Panc1 (cell line): ENCODE measurements at regions not wholly inside any gene's neighbourhood (a gene's known extent, or its start where the extent isn't known, plus 50 kb on each side); places are given as distances from the start of the nearest gene placed in this dataset.

Source experiments
- ATAC-seq: fragments of 200-7000 bp; cut with Tn5 transposase; 2 replicates; pipeline ENCODE4 v1.9.1; 2020; ENCODE audit warnings: mild to moderate bottlenecking, moderate library complexity
- BruUV-seq: library from RNA; stranded (reverse); fragments of 400-500 nt; replicated peaks from 2 replicates; lab custom pipeline; 2021; lab: Mats Ljungman, UMichigan
- CTCF ChIA-PET: fragments of 300-600 bp; sonication (Branson Sonifier 250); formaldehyde crosslinking; loops from one replicate; lab custom pipeline; 2022; ENCODE audit warnings: antibody characterized with exemption; lab: Charles Lee
- POLR2A ChIA-PET: fragments of 300-600 bp; sonication (Branson Sonifier 250); formaldehyde crosslinking; loops from one replicate; lab custom pipeline; 2022; ENCODE audit warnings: antibody characterized with exemption; lab: Charles Lee
- DNase-seq: peaks from one replicate; pipeline ENCODE4 v3.0.0-alpha.2; 2010; ENCODE audit warnings: low read depth, low spot score
- H3K27ac ChIP-seq: 2 replicates; pipeline ENCODE4 v1.5.1; 2011; ENCODE audit warnings: mild to moderate bottlenecking, low read length, inconsistent platforms
- H3K27me3 ChIP-seq: fragments of 200-500 bp; sonication (Bioruptor generic); 2 replicates; pipeline ENCODE4 v1.6.0; 2014; ENCODE audit warnings: low read length, inconsistent platforms; ENCODE audit not compliant: control insufficient read depth, insufficient read depth
- H3K36me3 ChIP-seq: fragments of 200-500 bp; sonication (Bioruptor generic); 2 replicates; pipeline ENCODE4 v1.5.1; 2014; ENCODE audit warnings: inconsistent platforms, mild to moderate bottlenecking, low read length, moderate library complexity; ENCODE audit not compliant: control insufficient read depth, insufficient read depth
- H3K4me1 ChIP-seq: 2 replicates; pipeline ENCODE4 v1.5.1; 2011; ENCODE audit warnings: inconsistent platforms, mild to moderate bottlenecking, low read length, moderate library complexity; ENCODE audit not compliant: control insufficient read depth, insufficient read depth
- H3K4me3 ChIP-seq, 2 experiments: 2 replicates each; pipeline ENCODE4 v1.5.1; 2011 to 2012; ENCODE audit warnings: low read depth in 2 of 2, low read length in 2 of 2, mild to moderate bottlenecking in 2 of 2, inconsistent platforms in 1 of 2, moderate library complexity in 1 of 2
- H3K9me3 ChIP-seq: fragments of 200-500 bp; sonication (Bioruptor generic); 2 replicates; pipeline ENCODE4 v1.5.1; 2014; ENCODE audit warnings: low read depth, mild to moderate bottlenecking, inconsistent platforms, low read length, moderate library complexity; ENCODE audit not compliant: control insufficient read depth, insufficient read depth
- POLR2AphosphoS5 ChIP-seq: IDR thresholded peaks from 2 replicates; pipeline ENCODE4 v1.6.1; 2012; ENCODE audit warnings: mild to moderate bottlenecking, low read depth, low read length, moderate library complexity
- REST ChIP-seq, 2 experiments: IDR thresholded peaks; 2 replicates each; pipeline ENCODE4 v1.6.1; 2011 to 2012; ENCODE audit warnings: low read depth in 2 of 2, control low read depth in 1 of 2, low read length in 1 of 2, mild to moderate bottlenecking in 1 of 2, moderate library complexity in 1 of 2; ENCODE audit not compliant: insufficient read depth in 1 of 2
- SIN3A ChIP-seq: IDR thresholded peaks from 2 replicates; pipeline ENCODE4 v1.6.1; 2012; ENCODE audit warnings: low read depth, mild to moderate bottlenecking, low read length, moderate library complexity, borderline replicate concordance; ENCODE audit not compliant: insufficient read depth
- TCF7L2 ChIP-seq: IDR thresholded peaks from 2 replicates; pipeline ENCODE4 v1.6.1; 2011; ENCODE audit warnings: mild to moderate bottlenecking, low read depth, low read length, inconsistent platforms
- in situ Hi-C: cut with HindIII; loops from 2 replicates; pipeline ENCODE4 v1.10.0; 2016; ENCODE audit warnings: low sequenced_read_pairs, low pct_unique_long_range_greater_than_20kb
- intact Hi-C: fragments of 100-400 bp; cut with micrococcal nuclease; formaldehyde crosslinking; loops from one replicate; pipeline ENCODE4 v1.10.0; 2022; ENCODE audit not compliant: unreplicated experiment
- TF ChIP-seq, protein P1 (sequence below): fragments of 450-650 bp; IDR thresholded peaks from 2 replicates; pipeline ENCODE4 v1.5.1; 2017; ENCODE audit warnings: mild to moderate bottlenecking

DNA sequence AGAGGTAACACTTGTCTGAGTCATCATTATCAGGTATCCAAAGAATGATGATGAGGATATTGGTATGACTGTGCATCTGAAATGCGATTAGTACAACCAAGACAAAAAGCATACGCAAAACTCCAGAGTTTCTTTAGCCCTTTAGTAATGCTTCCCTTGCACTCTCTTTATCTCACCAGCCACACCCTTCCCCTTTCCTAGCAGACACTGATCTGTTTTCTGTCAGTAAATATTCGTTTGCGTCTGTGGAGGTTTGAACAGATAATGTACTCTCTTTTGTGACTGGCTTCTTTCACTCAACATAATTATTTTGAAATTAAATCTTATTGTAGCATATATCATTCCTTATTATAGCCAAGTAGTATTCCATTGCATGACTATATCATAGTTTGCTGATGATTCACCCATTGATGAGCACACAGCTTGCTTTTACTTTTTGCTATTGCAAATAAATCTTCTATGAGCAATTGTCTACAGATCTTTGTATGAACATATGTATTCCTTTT is 775.7 kb downstream of the SLC6A15 start:
- ATAC-seq (no peak), DNase-seq (no peak)
- CTCF ChIA-PET, result no interaction called here
- TF ChIP-seq, protein P1, sequence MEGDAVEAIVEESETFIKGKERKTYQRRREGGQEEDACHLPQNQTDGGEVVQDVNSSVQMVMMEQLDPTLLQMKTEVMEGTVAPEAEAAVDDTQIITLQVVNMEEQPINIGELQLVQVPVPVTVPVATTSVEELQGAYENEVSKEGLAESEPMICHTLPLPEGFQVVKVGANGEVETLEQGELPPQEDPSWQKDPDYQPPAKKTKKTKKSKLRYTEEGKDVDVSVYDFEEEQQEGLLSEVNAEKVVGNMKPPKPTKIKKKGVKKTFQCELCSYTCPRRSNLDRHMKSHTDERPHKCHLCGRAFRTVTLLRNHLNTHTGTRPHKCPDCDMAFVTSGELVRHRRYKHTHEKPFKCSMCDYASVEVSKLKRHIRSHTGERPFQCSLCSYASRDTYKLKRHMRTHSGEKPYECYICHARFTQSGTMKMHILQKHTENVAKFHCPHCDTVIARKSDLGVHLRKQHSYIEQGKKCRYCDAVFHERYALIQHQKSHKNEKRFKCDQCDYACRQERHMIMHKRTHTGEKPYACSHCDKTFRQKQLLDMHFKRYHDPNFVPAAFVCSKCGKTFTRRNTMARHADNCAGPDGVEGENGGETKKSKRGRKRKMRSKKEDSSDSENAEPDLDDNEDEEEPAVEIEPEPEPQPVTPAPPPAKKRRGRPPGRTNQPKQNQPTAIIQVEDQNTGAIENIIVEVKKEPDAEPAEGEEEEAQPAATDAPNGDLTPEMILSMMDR, result no peak
- TF ChIP-seq REST (IDR thresholded peaks at IDR 0.05; ENCODE audit: insufficient read depth in 1 of 2, low read depth in 2 of 2, low read length in 1 of 2), result no peak
- no peak for TF ChIP-seq TCF7L2
- no peak for TF ChIP-seq SIN3A
- TF ChIP-seq POLR2AphosphoS5, result no peak
- no TSS peak for BruUV-seq
- Histone ChIP-seq H3K27me3 (no peaks in the 10 kb centered on the region), H3K4me3 (no peak overlapping the region), H3K9me3 (no peaks in the 10 kb centered on the region; the same call in 1 of the 2 replicates), H3K4me1 (no peaks in the 10 kb centered on the region), H3K36me3 (no peaks in the 10 kb centered on the region), H3K27ac (no peak overlapping the region)
- intact Hi-C loops (no loop called here), in situ Hi-C loops (no loop called here)
- POLR2A ChIA-PET, result no interaction called here

GRCh38 chr12:84135586-84136279 is 776.9 kb downstream of the SLC6A15 start:
- POLR2A ChIA-PET, result no interaction called here
- peaks cover 3% of the 10 kb centered on the region; the same call in 1 of the 2 replicates for H3K9me3 ChIP-seq
- no TSS peak for BruUV-seq
- no peak overlapping the region for H3K27ac ChIP-seq
- H3K4me1 ChIP-seq, result no peaks in the 10 kb centered on the region
- DNase-seq (no peak), ATAC-seq (no peak)
- CTCF ChIA-PET, result no interaction called here
- H3K4me3 ChIP-seq, result no peak overlapping the region
- TF ChIP-seq SIN3A (no peak), REST (IDR thresholded peaks at IDR 0.05; ENCODE audit: insufficient read depth in 1 of 2, low read depth in 2 of 2, low read length in 1 of 2) (no peak), TCF7L2 (no peak), POLR2AphosphoS5 (no peak)
- TF ChIP-seq, protein P1, result no peak
- intact Hi-C loops (no loop called here), in situ Hi-C loops (no loop called here)
- H3K36me3 ChIP-seq, result no peaks in the 10 kb centered on the region
- H3K27me3 ChIP-seq, result no peaks in the 10 kb centered on the region
